ENCODE measurements at regions not wholly inside any gene's neighbourhood (a gene's known extent, or its start where the extent isn't known, plus 50 kb on each side); places are given as distances from the start of the nearest gene placed in this dataset.

- no peak for TF ChIP-seq CTCF (IDR thresholded peaks at IDR 0.05; ENCODE audit: low read depth, low read length)
- no peak for TF ChIP-seq EZH2phosphoT487 (IDR thresholded peaks at IDR 0.05; ENCODE audit: low read depth)
These were observed 143.9 kb upstream of the RALGAPA2 start for GRCh38 chr20:20856306-20856705.
